ENCODE measurements at regions not wholly inside any gene's neighbourhood (a gene's known extent, or its start where the extent isn't known, plus 50 kb on each side); places are given as distances from the start of the nearest gene placed in this dataset.

DNA sequence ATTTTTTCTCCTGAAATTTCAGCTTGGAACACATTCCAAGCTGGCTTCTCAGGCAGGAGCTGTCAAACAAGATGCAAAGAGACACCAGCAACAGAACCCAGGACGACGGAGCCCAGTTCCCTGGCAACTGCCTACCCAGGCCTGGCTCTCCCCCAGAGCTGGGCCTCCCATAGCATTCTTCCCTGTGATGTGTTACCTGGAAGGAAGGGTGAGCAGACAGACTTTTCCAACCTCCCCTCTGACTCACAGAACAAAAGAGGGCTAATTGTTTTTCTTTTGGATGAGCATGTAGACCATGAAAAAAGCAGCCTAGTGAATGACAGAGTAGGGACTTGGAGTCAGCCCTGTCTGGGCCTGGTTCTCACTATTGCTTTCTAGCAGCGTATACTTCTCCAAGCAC, 55.3 kb upstream of the BMAL1 start:
- TF ChIP-seq CTCF (conservative IDR thresholded peaks at IDR 0.05) (no peak), ZFX (IDR thresholded peaks at IDR 0.05) (no peak)
